SK-N-SH (cell line): ENCODE measurements at regions not wholly inside any gene's neighbourhood (a gene's known extent, or its start where the extent isn't known, plus 50 kb on each side); places are given as distances from the start of the nearest gene placed in this dataset.

ENCODE experiments used
- CTCF ChIA-PET: fragments of 300-600, 350-600 bp; formaldehyde crosslinking; extraction: SDS; loops from one replicate; lab custom pipeline; 2021; lab: Yijun Ruan, JAX
- POLR2A ChIA-PET: fragments of 350-600 bp; sonication (Branson Sonifier 250); formaldehyde crosslinking; extraction: SDS; loops from one replicate; lab custom pipeline; 2020; ENCODE audit warnings: antibody characterized with exemption, inconsistent platforms; lab: Yijun Ruan, JAX
- DNase-seq: peaks from one replicate; pipeline ENCODE4 v3.0.0; 2012
- H2AFZ ChIP-seq: fragments of 200-600 bp; sonication (generic); 2 replicates; pipeline ENCODE4 v1.8.1; 2016; ENCODE audit warnings: antibody characterized with exemption, mild to moderate bottlenecking, low read depth
- H3F3A ChIP-seq: fragments of 200-600 bp; sonication (generic); replicated peaks from 2 replicates; pipeline ENCODE3; 2016; ENCODE audit warnings: antibody characterized with exemption, mild to moderate bottlenecking; ENCODE audit not compliant: insufficient read depth
- H3K27ac ChIP-seq, 2 experiments: fragments of 200-500 bp in 1 of 2; fragments of 200-600 bp in 1 of 2; sonication (Bioruptor generic) in 1 of 2; sonication (generic), shearing (Covaris generic) in 1 of 2; 2 replicates each; pipeline versions ENCODE4 v1.5.1 to v1.6.1; 2014 to 2016; ENCODE audit warnings: low read depth in 2 of 2, inconsistent platforms in 1 of 2, low read length in 1 of 2, mild to moderate bottlenecking in 1 of 2, mixed read lengths in 1 of 2
- H3K27me3 ChIP-seq: fragments of 200-600 bp; sonication (generic), shearing (Covaris generic); 2 replicates; pipeline ENCODE4 v1.6.1; 2016; ENCODE audit warnings: mixed run types; ENCODE audit not compliant: insufficient read depth
- H3K36me3 ChIP-seq, 2 experiments: fragments of 200-500 bp in 1 of 2; fragments of 200-600 bp in 1 of 2; sonication (Bioruptor generic) in 1 of 2; sonication (generic) in 1 of 2; replicated peaks in 1 of 2; 2 replicates each; pipeline versions ENCODE3 to v1.5.1; 2014 to 2016; ENCODE audit warnings: low read length in 1 of 2, mild to moderate bottlenecking in 1 of 2; ENCODE audit not compliant: insufficient read depth in 2 of 2, control insufficient read depth in 1 of 2
- H3K4me1 ChIP-seq, 2 experiments: fragments of 200-500 bp in 1 of 2; fragments of 200-600 bp in 1 of 2; sonication (Bioruptor generic) in 1 of 2; sonication (generic), shearing (Covaris generic) in 1 of 2; 2 replicates each; pipeline versions ENCODE4 v1.5.1 to v1.6.1; 2014 to 2016; ENCODE audit warnings: low read depth in 1 of 2, low read length in 1 of 2, mixed run types in 1 of 2; ENCODE audit not compliant: insufficient read depth in 2 of 2, control insufficient read depth in 1 of 2
- H3K4me2 ChIP-seq: fragments of 200-600 bp; sonication (generic), shearing (Covaris generic); 2 replicates; pipeline ENCODE4 v1.6.1; 2017; ENCODE audit warnings: mixed run types
- H3K4me3 ChIP-seq, 2 experiments: fragments of 200-500 bp in 1 of 2; fragments of 200-600 bp in 1 of 2; sonication (Bioruptor generic) in 1 of 2; sonication (generic), shearing (Covaris generic) in 1 of 2; 2 replicates each; pipeline versions ENCODE4 v1.5.1 to v1.8.1; 2014 to 2016; ENCODE audit warnings: low read depth in 2 of 2, inconsistent platforms in 1 of 2, low read length in 1 of 2, mild to moderate bottlenecking in 1 of 2, mixed read lengths in 1 of 2, moderate library complexity in 1 of 2
- H3K79me2 ChIP-seq: fragments of 200-600 bp; sonication (generic); 2 replicates; pipeline ENCODE4 v1.8.1; 2017; ENCODE audit warnings: mild to moderate bottlenecking; ENCODE audit not compliant: insufficient read depth
- H3K9ac ChIP-seq: fragments of 200-600 bp; sonication (generic); 2 replicates; pipeline ENCODE4 v1.6.1; 2017; ENCODE audit warnings: mixed run types
- H3K9me2 ChIP-seq: fragments of 200-600 bp; sonication (generic); 2 replicates; pipeline ENCODE4 v1.6.1; 2017; ENCODE audit warnings: mixed run types
- H3K9me3 ChIP-seq: fragments of 200-600 bp; sonication (generic); 2 replicates; pipeline ENCODE4 v1.6.1; 2017; ENCODE audit warnings: mixed run types, mild to moderate bottlenecking, moderate library complexity
- H4K20me1 ChIP-seq: fragments of 200-600 bp; sonication (generic); 2 replicates; pipeline ENCODE4 v1.6.1; 2017; ENCODE audit warnings: mild to moderate bottlenecking, mixed run types; ENCODE audit not compliant: insufficient read depth
- EP300 ChIP-seq, 2 experiments: IDR thresholded peaks; 2 replicates each; pipeline versions ENCODE4 v1.4.0 to v1.6.1; 2012; ENCODE audit warnings: borderline replicate concordance in 1 of 2, low read depth in 1 of 2, low read length in 1 of 2
- EZH2phosphoT487 ChIP-seq: fragments of 200-600 bp; sonication (generic); IDR thresholded peaks from 2 replicates; pipeline ENCODE4 v1.6.1; 2017; ENCODE audit warnings: low read depth, mixed run types, mild to moderate bottlenecking, antibody characterized with exemption, moderate library complexity, borderline replicate concordance
- FOXJ3 ChIP-seq: sonication (generic); formaldehyde crosslinking; IDR thresholded peaks from 2 replicates; pipeline ENCODE4 v1.5.1; 2020; ENCODE audit warnings: mild to moderate bottlenecking, missing genetic modification reagents
- FOXM1 ChIP-seq: IDR thresholded peaks from 2 replicates; pipeline ENCODE4 v1.4.0; 2012; ENCODE audit warnings: low read depth, mild to moderate bottlenecking
- MEF2A ChIP-seq: IDR thresholded peaks from 2 replicates; pipeline ENCODE4 v1.4.0; 2012; ENCODE audit warnings: low read depth, borderline replicate concordance
- MXI1 ChIP-seq: IDR thresholded peaks from 2 replicates; pipeline ENCODE4 v1.6.1; 2012; ENCODE audit warnings: mild to moderate bottlenecking, low read depth, low read length, improper control_type of control experiment
- NFIC ChIP-seq: IDR thresholded peaks from 2 replicates; pipeline ENCODE4 v1.4.0; 2012; ENCODE audit warnings: borderline replicate concordance
- RAD21 ChIP-seq: IDR thresholded peaks from 2 replicates; pipeline ENCODE4 v1.6.1; 2012; ENCODE audit warnings: mild to moderate bottlenecking, low read length
- RCOR1 ChIP-seq: fragments of 150-350 bp; IDR thresholded peaks from 2 replicates; pipeline ENCODE4 v1.6.1; 2017; ENCODE audit warnings: antibody characterized with exemption, low read length
- SIN3A ChIP-seq: IDR thresholded peaks from 2 replicates; pipeline ENCODE4 v1.6.1; 2012; ENCODE audit warnings: low read depth, mild to moderate bottlenecking, low read length, moderate library complexity, borderline replicate concordance
- SMC3 ChIP-seq: IDR thresholded peaks from 2 replicates; pipeline ENCODE4 v1.6.1; 2012; ENCODE audit warnings: low read depth, low read length, improper control_type of control experiment
- TAF1 ChIP-seq: IDR thresholded peaks from 2 replicates; pipeline ENCODE4 v1.6.1; 2012; ENCODE audit warnings: low read depth, mild to moderate bottlenecking, low read length, moderate library complexity, borderline replicate concordance
- TEAD4 ChIP-seq: IDR thresholded peaks from 2 replicates; pipeline ENCODE4 v1.4.0; 2012; ENCODE audit warnings: mild to moderate bottlenecking, borderline replicate concordance; ENCODE audit not compliant: insufficient read depth
- WGBS: methylation state at CpG from one replicate; pipeline ENCODE4 v1.1.6; 2017; ENCODE audit warnings: low lambda C conversion rate; 5-methylcytosine and 5-hydroxymethylcytosine counted together
- TF ChIP-seq, protein P1 (sequence below): fragments of 150-350 bp; IDR thresholded peaks from 2 replicates; pipeline ENCODE4 v1.6.1; 2017; ENCODE audit warnings: antibody characterized with exemption, low read length, low read depth, borderline replicate concordance
- TF ChIP-seq, protein P2 (sequence below): IDR thresholded peaks from 2 replicates; pipeline ENCODE4; 2012

DNA sequence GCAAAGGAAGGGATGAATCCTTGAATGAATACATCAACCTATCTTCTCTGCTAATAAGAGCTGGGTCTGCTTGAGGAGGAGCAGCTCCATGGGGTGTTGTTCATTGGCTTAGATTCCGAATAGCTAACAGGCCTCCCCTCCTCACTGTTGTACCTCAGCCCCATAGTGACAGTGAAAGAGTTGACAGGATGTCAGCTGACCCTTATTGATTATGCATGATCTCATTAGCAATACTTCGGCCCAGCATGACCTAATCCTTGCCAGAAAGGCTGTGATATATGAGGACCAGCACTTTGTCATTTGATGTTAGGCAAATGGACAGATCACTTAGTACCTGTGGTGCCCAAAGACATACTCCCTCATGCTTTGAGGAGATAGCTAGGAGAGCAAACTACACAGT lies 1333.7 kb upstream of the CELF4 start:
- TF ChIP-seq NFIC = no peak
- no peak for TF ChIP-seq FOXM1
- no peak for TF ChIP-seq TAF1
- no peak for TF ChIP-seq TEAD4
- TF ChIP-seq RCOR1 = no peak
- no peak for TF ChIP-seq SMC3
- TF ChIP-seq, protein P1, sequence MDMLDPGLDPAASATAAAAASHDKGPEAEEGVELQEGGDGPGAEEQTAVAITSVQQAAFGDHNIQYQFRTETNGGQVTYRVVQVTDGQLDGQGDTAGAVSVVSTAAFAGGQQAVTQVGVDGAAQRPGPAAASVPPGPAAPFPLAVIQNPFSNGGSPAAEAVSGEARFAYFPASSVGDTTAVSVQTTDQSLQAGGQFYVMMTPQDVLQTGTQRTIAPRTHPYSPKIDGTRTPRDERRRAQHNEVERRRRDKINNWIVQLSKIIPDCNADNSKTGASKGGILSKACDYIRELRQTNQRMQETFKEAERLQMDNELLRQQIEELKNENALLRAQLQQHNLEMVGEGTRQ = no peak
- no peak for TF ChIP-seq SIN3A
- TF ChIP-seq FOXJ3 (CRISPR knock-in tag) = no peak
- no peak for TF ChIP-seq MEF2A
- no peak for TF ChIP-seq MXI1
- Histone ChIP-seq H3K27me3 (no peaks in the 10 kb centered on the region), H3K9me3 (no peaks in the 10 kb centered on the region), H3K4me3 (no peak overlapping the region), H3K36me3 (no peaks in the 10 kb centered on the region), H3F3A (no peaks in the 10 kb centered on the region), H3K27ac (no peak overlapping the region), H2AFZ (no peak overlapping the region), H3K9me2 (no peaks in the 10 kb centered on the region), H3K9ac (no peak overlapping the region), H3K4me1 (no peaks in the 10 kb centered on the region), H4K20me1 (no peaks in the 10 kb centered on the region), H3K4me2 (no peak overlapping the region), H3K79me2 (no peaks in the 10 kb centered on the region)
- 13% methylated on average over 2 of the region's 2 CpGs for WGBS
- POLR2A ChIA-PET = no interaction called here
- no peak for DNase-seq
- CTCF ChIA-PET = no interaction called here

DNA sequence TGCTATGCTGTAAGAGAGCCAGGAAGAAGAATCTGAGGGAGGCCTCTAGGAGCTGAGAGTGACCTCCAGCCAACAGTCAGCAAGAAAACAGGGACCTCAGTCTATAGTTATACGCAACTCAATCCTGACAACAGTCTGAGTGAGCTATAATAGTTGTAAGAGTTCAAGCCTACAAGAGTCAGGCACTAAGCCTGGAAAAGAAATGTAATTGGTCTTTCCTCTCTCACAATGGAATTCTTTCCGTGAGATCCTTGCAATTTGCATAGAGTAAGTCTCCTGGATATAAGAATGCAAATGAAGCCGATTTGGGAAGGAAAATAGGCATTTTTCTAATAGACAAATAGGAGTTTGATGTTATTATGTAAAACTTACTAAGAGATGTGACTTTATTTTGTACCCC lies 1332.6 kb upstream of the CELF4 start:
- Histone ChIP-seq H3K36me3 (no peaks in the 10 kb centered on the region), H4K20me1 (no peaks in the 10 kb centered on the region), H3K9me3 (no peaks in the 10 kb centered on the region), H3F3A (no peaks in the 10 kb centered on the region), H3K27ac (no peak overlapping the region), H3K79me2 (no peaks in the 10 kb centered on the region), H3K4me2 (no peak overlapping the region), H2AFZ (no peak overlapping the region), H3K4me3 (no peak overlapping the region), H3K9ac (no peak overlapping the region), H3K9me2 (no peaks in the 10 kb centered on the region), H3K4me1 (no peaks in the 10 kb centered on the region), H3K27me3 (no peaks in the 10 kb centered on the region)
- TF ChIP-seq EP300 (IDR thresholded peaks at IDR 0.05; ENCODE audit: borderline replicate concordance in 1 of 2, low read depth in 1 of 2, low read length in 1 of 2) = no peak
- TF ChIP-seq, protein P2, sequence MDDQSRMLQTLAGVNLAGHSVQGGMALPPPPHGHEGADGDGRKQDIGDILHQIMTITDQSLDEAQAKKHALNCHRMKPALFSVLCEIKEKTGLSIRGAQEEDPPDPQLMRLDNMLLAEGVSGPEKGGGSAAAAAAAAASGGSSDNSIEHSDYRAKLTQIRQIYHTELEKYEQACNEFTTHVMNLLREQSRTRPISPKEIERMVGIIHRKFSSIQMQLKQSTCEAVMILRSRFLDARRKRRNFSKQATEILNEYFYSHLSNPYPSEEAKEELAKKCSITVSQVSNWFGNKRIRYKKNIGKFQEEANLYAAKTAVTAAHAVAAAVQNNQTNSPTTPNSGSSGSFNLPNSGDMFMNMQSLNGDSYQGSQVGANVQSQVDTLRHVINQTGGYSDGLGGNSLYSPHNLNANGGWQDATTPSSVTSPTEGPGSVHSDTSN = no peak
- no peak for TF ChIP-seq TAF1
- TF ChIP-seq RAD21 = no peak
- no peak for TF ChIP-seq EZH2phosphoT487
- TF ChIP-seq NFIC = no peak
- TF ChIP-seq MXI1 = no peak
- ChIA-PET POLR2A (no interaction called here), CTCF (interaction anchor here (0.5 kb wide), 1 partner anchor 42 kb away, joined by 3 read pairs; no protein-coding TSS in a partner anchor)
- no peak for DNase-seq
- 21% methylated on average over 3 of the region's 3 CpGs for WGBS
